Transverse colon (tissue), 4 donors: ENCODE measurements at regions not wholly inside any gene's neighbourhood (a gene's known extent, or its start where the extent isn't known, plus 50 kb on each side); places are given as distances from the start of the nearest gene placed in this dataset.

Experiments
- DNase-seq: peaks from one replicate; pipeline ENCODE4 v3.0.0-alpha.2; 2019
- H3K27ac ChIP-seq, 4 donors: fragments of 200-600 bp; sonication (generic); 2 replicates each; pipeline ENCODE4 v1.5.1; 2016 to 2018; ENCODE audit warnings: inconsistent platforms in 4 of 4
- H3K27me3 ChIP-seq: fragments of 200-600 bp; sonication (generic); 2 replicates; pipeline ENCODE4 v1.5.1; 2017; ENCODE audit warnings: inconsistent platforms
- H3K36me3 ChIP-seq, 4 donors: fragments of 200-600 bp; sonication (generic); 2 replicates each; pipeline ENCODE4 v1.5.1; 2017 to 2019; ENCODE audit warnings: inconsistent platforms in 4 of 4
- H3K4me1 ChIP-seq, 4 donors: fragments of 200-600 bp; sonication (generic); 2 replicates each; pipeline ENCODE4 v1.5.1; 2017 to 2020; ENCODE audit warnings: inconsistent platforms in 4 of 4
- H3K4me3 ChIP-seq, 4 donors: fragments of 200-600 bp; sonication (generic); 1 replicate in 1 of 4; 2 replicates in 3 of 4; pipeline versions ENCODE4 v1.5.1 to v1.6.1; 2017 to 2019; ENCODE audit warnings: inconsistent platforms in 4 of 4
- H3K9me3 ChIP-seq, 2 donors: fragments of 200-600 bp; sonication (generic); 2 replicates each; pipeline ENCODE4 v1.5.1; 2017 to 2019; ENCODE audit warnings: inconsistent platforms in 2 of 2
- CTCF ChIP-seq, 5 experiments: fragments of 200-600 bp in 3 of 5; fragments of 450-650 bp in 2 of 5; sonication (generic) in 3 of 5; IDR thresholded peaks; 1 replicate in 2 of 5; 2 replicates in 3 of 5; pipeline ENCODE4 v1.5.1; 2016 to 2017; ENCODE audit warnings: antibody characterized with exemption in 5 of 5, inconsistent platforms in 3 of 5, mild to moderate bottlenecking in 2 of 5, moderate library complexity in 1 of 5
- EP300 ChIP-seq: sonication (generic); formaldehyde crosslinking; IDR thresholded peaks from one replicate; pipeline ENCODE4 v1.6.1; 2017; ENCODE audit warnings: antibody characterized with exemption, low read depth
- POLR2A ChIP-seq: fragments of 450-650 bp; IDR thresholded peaks from one replicate; pipeline ENCODE4 v1.6.1; 2016; ENCODE audit warnings: antibody characterized with exemption, mild to moderate bottlenecking, moderate library complexity
- POLR2AphosphoS5 ChIP-seq, 3 donors: sonication (generic); formaldehyde crosslinking; IDR thresholded peaks; one replicate each; pipeline ENCODE4 v1.6.1; 2016; ENCODE audit warnings: antibody characterized with exemption in 3 of 3
- WGBS, 2 donors: methylation state at CpG; one replicate each; pipeline ENCODE4 v1.1.5; 2018; ENCODE audit warnings: low coverage in 1 of 2; 5-methylcytosine and 5-hydroxymethylcytosine counted together
- in situ Hi-C, 4 donors: fragments of 200-750 bp; cut with MboI; loops; one replicate each; pipeline versions ENCODE4 v1.15.0 to v1.15.1; 2017; ENCODE audit warnings: low sequenced_read_pairs in 3 of 4, low pct_ligation_motif_present in 1 of 4, low pct_unique_long_range_greater_than_20kb in 1 of 4
- intact Hi-C: fragments of 100-400 bp; cut with DNase I; formaldehyde crosslinking; loops from one replicate; pipeline ENCODE4 v1.15.1; 2023; ENCODE audit warnings: low total_unique reads

DNA sequence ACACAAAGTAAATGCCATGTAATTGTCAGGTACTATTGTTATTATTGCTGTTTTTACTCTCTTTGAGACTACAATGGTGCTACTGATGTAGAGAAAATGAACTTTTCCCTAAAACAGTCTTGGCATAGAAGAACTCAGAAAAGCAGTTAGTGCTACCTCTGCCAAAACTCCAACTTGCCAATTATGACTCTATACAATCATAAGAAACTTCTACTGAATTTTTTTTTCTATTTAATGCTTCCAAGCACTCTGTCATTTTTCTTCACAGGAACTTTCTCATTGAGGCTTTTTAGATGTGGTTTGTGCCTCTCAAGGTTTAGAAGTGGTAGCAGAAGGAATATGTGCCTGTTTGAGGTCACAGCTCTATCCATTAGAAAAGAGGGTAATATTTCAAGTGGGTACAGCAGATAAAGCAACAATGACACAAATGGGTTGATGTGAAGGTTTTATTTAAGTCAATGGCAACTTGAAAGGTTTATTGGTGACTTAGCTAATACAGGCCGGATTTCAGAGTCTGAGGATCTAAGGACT lies 64.0 kb upstream of the FERD3L start:
- in situ Hi-C loops, result no loop called here
- 45 to 67% methylated on average over 1 of the region's 1 CpG for WGBS, 2 donors

GRCh38 chr7:19206721-19207120 lies 61.5 kb upstream of the FERD3L start:
- DNase-seq, result no peak
- intact Hi-C loops, result no loop called here
- in situ Hi-C loops, result no loop called here
- TF ChIP-seq CTCF (IDR thresholded peaks at IDR 0.05) (no peak), EP300 (no peak), POLR2A (no peak)
- Histone ChIP-seq H3K27ac (no peak overlapping the region), H3K4me3 (no peak overlapping the region), H3K27me3 (no peaks in the 10 kb centered on the region), H3K4me1 (no peaks in the 10 kb centered on the region), H3K36me3 (no peaks in the 10 kb centered on the region), H3K9me3 (no peaks in the 10 kb centered on the region)
- 82 to 92% methylated on average over 2 to 4 of the region's 4 CpGs for WGBS, 2 donors

More for the DNA sequence above, 64.0 kb upstream of the FERD3L start:
- intact Hi-C loops, result no loop called here
- no peak overlapping the region for H3K27ac ChIP-seq
- no peaks in the 10 kb centered on the region for H3K27me3 ChIP-seq
- H3K36me3 ChIP-seq, result no peaks in the 10 kb centered on the region
- no peaks in the 10 kb centered on the region for H3K9me3 ChIP-seq
- H3K4me3 ChIP-seq, result no peak overlapping the region
- no peak for DNase-seq
- no peaks in the 10 kb centered on the region for H3K4me1 ChIP-seq
- TF ChIP-seq POLR2AphosphoS5 (IDR thresholded peaks at IDR 0.05) (no peak), EP300 (no peak), CTCF (IDR thresholded peaks at IDR 0.05) (no peak), POLR2A (no peak)

GRCh38 chr7:19203686-19204085 lies 58.5 kb upstream of the FERD3L start:
- H3K4me3 ChIP-seq, result no peak overlapping the region
- H3K4me1 ChIP-seq, result no peaks in the 10 kb centered on the region
- no peak overlapping the region for H3K27ac ChIP-seq
- in situ Hi-C loops, result no loop called here
- H3K9me3 ChIP-seq, result no peaks in the 10 kb centered on the region
- TF ChIP-seq POLR2AphosphoS5 (IDR thresholded peaks at IDR 0.05), result no peak
- no peak for TF ChIP-seq CTCF (IDR thresholded peaks at IDR 0.05)
- TF ChIP-seq EP300, result no peak
- no peak for TF ChIP-seq POLR2A
- 74 to 80% methylated on average over 4 of the region's 4 CpGs for WGBS, 2 donors
- no peaks in the 10 kb centered on the region for H3K36me3 ChIP-seq
- H3K27me3 ChIP-seq, result no peaks in the 10 kb centered on the region
- DNase-seq, result no peak
- intact Hi-C loops, result no loop called here

DNA sequence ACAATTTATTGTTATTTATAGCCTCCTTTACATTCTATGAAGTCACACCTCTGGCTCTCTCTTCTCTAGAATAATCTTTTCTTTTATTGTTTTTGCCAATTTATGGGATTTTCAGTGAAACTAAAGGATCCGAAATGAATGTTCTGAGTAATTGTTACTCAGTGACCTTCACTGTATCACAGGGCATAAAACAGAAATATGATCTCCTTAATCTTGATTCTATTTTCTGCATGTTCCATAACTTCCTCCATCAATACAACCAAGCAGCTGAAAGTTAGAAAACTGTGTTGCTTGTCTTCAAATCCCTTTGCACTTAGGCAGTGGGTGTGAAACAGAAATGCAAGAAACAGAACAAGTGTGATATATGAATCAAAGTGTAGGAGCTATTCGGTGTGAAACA lies 57.4 kb upstream of the FERD3L start:
- no peak overlapping the region for H3K4me3 ChIP-seq
- no peaks in the 10 kb centered on the region for H3K4me1 ChIP-seq
- TF ChIP-seq CTCF (IDR thresholded peaks at IDR 0.05) (no peak), POLR2A (no peak), EP300 (no peak), POLR2AphosphoS5 (IDR thresholded peaks at IDR 0.05) (no peak)
- H3K27ac ChIP-seq, result no peak overlapping the region
- WGBS, 2 donors, result 65 to 70% methylated on average over 2 of the region's 2 CpGs
- intact Hi-C loops (no loop called here), in situ Hi-C loops (no loop called here)
- H3K9me3 ChIP-seq, result no peaks in the 10 kb centered on the region
- DNase-seq, result no peak
- no peaks in the 10 kb centered on the region for H3K27me3 ChIP-seq
- no peaks in the 10 kb centered on the region for H3K36me3 ChIP-seq
